ENCODE measurements at regions not wholly inside any gene's neighbourhood (a gene's known extent, or its start where the extent isn't known, plus 50 kb on each side); places are given as distances from the start of the nearest gene placed in this dataset.

DNA sequence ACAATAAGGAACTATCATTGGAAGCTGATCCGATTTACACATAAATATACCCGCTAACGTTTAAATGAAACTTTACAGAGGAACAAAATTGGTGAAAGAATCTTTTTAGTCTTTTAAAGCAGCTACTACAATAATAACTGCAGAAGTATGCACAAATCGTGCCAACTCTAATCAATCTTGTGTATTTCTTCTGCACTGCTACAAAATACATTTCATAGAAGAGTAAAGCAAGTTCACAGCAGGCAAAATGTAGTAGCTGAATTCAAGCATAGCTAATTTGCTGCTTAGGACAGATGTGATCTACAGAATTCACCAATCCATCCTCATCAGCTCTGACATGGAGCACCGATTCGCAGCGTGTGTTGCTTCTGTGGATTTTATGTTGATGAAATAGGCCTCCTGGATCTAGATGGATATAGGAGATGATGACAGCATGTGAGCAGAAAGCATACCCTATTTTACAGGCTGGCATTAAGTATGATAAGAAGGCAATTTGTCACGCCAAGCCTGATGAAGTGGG is 367.3 kb upstream of the FGF13 start:
- intact Hi-C loops (cut with micrococcal nuclease) = loop anchor here (5.0 kb wide), 1 partner anchor 222 kb away; no protein-coding TSS in a partner anchor
- Histone ChIP-seq H3K9me3 (ENCODE audit: low read length) (no peaks in the 10 kb centered on the region), H3K4me1 (ENCODE audit: insufficient read depth, low read length) (peaks cover 27% of the 10 kb centered on the region), H3K9ac (ENCODE audit: low read length) (no peak overlapping the region; the same call in 1 of the 2 replicates), H3K36me3 (ENCODE audit: low read depth, low read length) (no peaks in the 10 kb centered on the region), H3K27me3 (ENCODE audit: low read length) (no peaks in the 10 kb centered on the region), H4K20me1 (ENCODE audit: low read length) (no peaks in the 10 kb centered on the region), H3F3A (ENCODE audit: low read length, unreplicated experiment) (peaks cover 6% of the 10 kb centered on the region), H3K79me2 (ENCODE audit: low read length) (no peaks in the 10 kb centered on the region), H3K27ac (ENCODE audit: low read length) (peak overlapping the region; percentile 93), H2AFZ (ENCODE audit: low read length) (no peak overlapping the region), H3K9me2 (replicated peaks; ENCODE audit: low read length) (no peaks in the 10 kb centered on the region), H3K4me2 (ENCODE audit: low read length) (peak overlapping the region; percentile 71; the same call in 1 of the 2 replicates), H3K4me3 (ENCODE audit: low read length) (no peak overlapping the region)
- ChIA-PET CTCF (no interaction called here), POLR2A (ENCODE audit: unreplicated experiment) (no interaction called here)
- DNase-seq = no peak
- no TSS peak for BruUV-seq (replicated peaks)
- ATAC-seq = no peak
- no peak for TF ChIP-seq EZH2phosphoT487 (IDR thresholded peaks at IDR 0.05; ENCODE audit: borderline replicate concordance, low read length)
- TF ChIP-seq, protein P1, sequence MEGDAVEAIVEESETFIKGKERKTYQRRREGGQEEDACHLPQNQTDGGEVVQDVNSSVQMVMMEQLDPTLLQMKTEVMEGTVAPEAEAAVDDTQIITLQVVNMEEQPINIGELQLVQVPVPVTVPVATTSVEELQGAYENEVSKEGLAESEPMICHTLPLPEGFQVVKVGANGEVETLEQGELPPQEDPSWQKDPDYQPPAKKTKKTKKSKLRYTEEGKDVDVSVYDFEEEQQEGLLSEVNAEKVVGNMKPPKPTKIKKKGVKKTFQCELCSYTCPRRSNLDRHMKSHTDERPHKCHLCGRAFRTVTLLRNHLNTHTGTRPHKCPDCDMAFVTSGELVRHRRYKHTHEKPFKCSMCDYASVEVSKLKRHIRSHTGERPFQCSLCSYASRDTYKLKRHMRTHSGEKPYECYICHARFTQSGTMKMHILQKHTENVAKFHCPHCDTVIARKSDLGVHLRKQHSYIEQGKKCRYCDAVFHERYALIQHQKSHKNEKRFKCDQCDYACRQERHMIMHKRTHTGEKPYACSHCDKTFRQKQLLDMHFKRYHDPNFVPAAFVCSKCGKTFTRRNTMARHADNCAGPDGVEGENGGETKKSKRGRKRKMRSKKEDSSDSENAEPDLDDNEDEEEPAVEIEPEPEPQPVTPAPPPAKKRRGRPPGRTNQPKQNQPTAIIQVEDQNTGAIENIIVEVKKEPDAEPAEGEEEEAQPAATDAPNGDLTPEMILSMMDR (conservative IDR thresholded peaks at IDR 0.05; ENCODE audit: low read depth, low read length) = no peak
- TF ChIP-seq EZH2 (IDR thresholded peaks at IDR 0.05; ENCODE audit: low read length, unreplicated experiment) = no peak

DNA sequence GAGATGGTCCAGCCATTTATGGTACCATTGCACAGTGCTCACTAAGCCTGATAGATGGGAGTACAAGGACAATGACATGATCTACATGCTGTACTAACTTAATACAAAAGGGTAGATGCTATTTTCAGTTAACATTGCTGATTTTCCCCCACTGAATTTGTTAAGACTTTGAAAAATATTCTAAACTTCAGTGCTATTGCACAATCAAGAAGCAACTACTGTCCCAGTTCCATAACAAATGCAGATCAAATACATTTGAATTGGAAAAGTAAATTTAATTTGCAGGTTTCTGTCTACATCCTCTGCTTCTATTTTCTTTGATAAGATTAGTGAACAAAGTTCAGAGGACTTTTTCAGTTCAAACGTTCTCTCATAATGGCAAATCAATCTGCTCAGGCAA is 366.8 kb upstream of the FGF13 start:
- no peaks in the 10 kb centered on the region for H3K9me2 ChIP-seq (replicated peaks; ENCODE audit: low read length)
- ATAC-seq = no peak

More for the DNA sequence above, 366.8 kb upstream of the FGF13 start:
- Histone ChIP-seq H3K4me1 (ENCODE audit: insufficient read depth, low read length) (peaks cover 27% of the 10 kb centered on the region), H3K4me2 (ENCODE audit: low read length) (peak overlapping the region; percentile 71), H3K79me2 (ENCODE audit: low read length) (no peaks in the 10 kb centered on the region), H2AFZ (ENCODE audit: low read length) (no peak overlapping the region), H3K27ac (ENCODE audit: low read length) (peak overlapping the region; percentile 93), H3K4me3 (ENCODE audit: low read length) (no peak overlapping the region), H3K9me3 (ENCODE audit: low read length) (no peaks in the 10 kb centered on the region), H3K36me3 (ENCODE audit: low read depth, low read length) (no peaks in the 10 kb centered on the region), H3K9ac (ENCODE audit: low read length) (peak overlapping the region; percentile 33; the same call in 1 of the 2 replicates), H3K27me3 (ENCODE audit: low read length) (no peaks in the 10 kb centered on the region), H3F3A (ENCODE audit: low read length, unreplicated experiment) (peaks cover 6% of the 10 kb centered on the region), H4K20me1 (ENCODE audit: low read length) (no peaks in the 10 kb centered on the region)
- no TSS peak for BruUV-seq (replicated peaks)
- ChIA-PET POLR2A (ENCODE audit: unreplicated experiment) (interaction anchor here (0.7 kb wide), 1 partner anchor 216 kb away, joined by 3 read pairs; no protein-coding TSS in a partner anchor), CTCF (no interaction called here)
- intact Hi-C loops (cut with micrococcal nuclease) = loop anchor here (5.0 kb wide), 1 partner anchor 221 kb away; no protein-coding TSS in a partner anchor
- DNase-seq = no peak
- TF ChIP-seq EZH2phosphoT487 (IDR thresholded peaks at IDR 0.05; ENCODE audit: borderline replicate concordance, low read length) (no peak), EZH2 (IDR thresholded peaks at IDR 0.05; ENCODE audit: low read length, unreplicated experiment) (no peak)
- TF ChIP-seq, protein P1 (conservative IDR thresholded peaks at IDR 0.05; ENCODE audit: low read depth, low read length) = no peak
